ENCODE measurements at regions not wholly inside any gene's neighbourhood (a gene's known extent, or its start where the extent isn't known, plus 50 kb on each side); places are given as distances from the start of the nearest gene placed in this dataset.

GRCh38 chr1:222127096-222127495 lies 385.2 kb upstream of the DUSP10 start:
- no peak overlapping the region for H3K27ac ChIP-seq (ENCODE audit: low read length)
- intact Hi-C loops (cut with DNase I) = no loop called here
- H3K27me3 ChIP-seq (ENCODE audit: control insufficient read depth, insufficient read depth) = no peaks in the 10 kb centered on the region
- ATAC-seq (no peak), DNase-seq (no peak)
- no peaks in the 10 kb centered on the region for H3K4me1 ChIP-seq (ENCODE audit: control insufficient read depth, insufficient read depth, low read length)
- WGBS = 79% methylated on average over 2 of the region's 2 CpGs
- H3K4me3 ChIP-seq (ENCODE audit: low read length) = no peak overlapping the region
- no peaks in the 10 kb centered on the region for H3K9me3 ChIP-seq (ENCODE audit: control insufficient read depth, low read length)

GRCh38 chr1:222126052-222126451 lies 384.2 kb upstream of the DUSP10 start:
- intact Hi-C loops (cut with DNase I) = no loop called here
- WGBS = 75% methylated on average over 4 of the region's 4 CpGs
- Histone ChIP-seq H3K27ac (ENCODE audit: low read length) (no peak overlapping the region), H3K9me3 (ENCODE audit: control insufficient read depth, low read length) (no peaks in the 10 kb centered on the region), H3K4me3 (ENCODE audit: low read length) (no peak overlapping the region), H3K27me3 (ENCODE audit: control insufficient read depth, insufficient read depth) (no peaks in the 10 kb centered on the region), H3K4me1 (ENCODE audit: control insufficient read depth, insufficient read depth, low read length) (no peaks in the 10 kb centered on the region)
- ATAC-seq (no peak), DNase-seq (no peak)

GRCh38 chr1:222124602-222125001 lies 382.7 kb upstream of the DUSP10 start:
- Histone ChIP-seq H3K4me1 (ENCODE audit: control insufficient read depth, insufficient read depth, low read length) (no peaks in the 10 kb centered on the region), H3K4me3 (ENCODE audit: low read length) (no peak overlapping the region), H3K27ac (ENCODE audit: low read length) (no peak overlapping the region), H3K27me3 (ENCODE audit: control insufficient read depth, insufficient read depth) (no peaks in the 10 kb centered on the region), H3K9me3 (ENCODE audit: control insufficient read depth, low read length) (no peaks in the 10 kb centered on the region)
- no peak for ATAC-seq
- intact Hi-C loops (cut with DNase I) = no loop called here
- DNase-seq = no peak
- WGBS = 51% methylated on average over 1 of the region's 1 CpG

GRCh38 chr1:222123111-222123510 lies 381.2 kb upstream of the DUSP10 start:
- DNase-seq (no peak), ATAC-seq (no peak)
- no peaks in the 10 kb centered on the region for H3K27me3 ChIP-seq (ENCODE audit: control insufficient read depth, insufficient read depth)
- H3K4me1 ChIP-seq (ENCODE audit: control insufficient read depth, insufficient read depth, low read length) = no peaks in the 10 kb centered on the region
- intact Hi-C loops (cut with DNase I) = no loop called here
- H3K4me3 ChIP-seq (ENCODE audit: low read length) = no peak overlapping the region
- no peak overlapping the region for H3K27ac ChIP-seq (ENCODE audit: low read length)
- H3K9me3 ChIP-seq (ENCODE audit: control insufficient read depth, low read length) = no peaks in the 10 kb centered on the region
- 39% methylated on average over 2 of the region's 2 CpGs for WGBS

- no peak for ATAC-seq
Measured at GRCh38 chr1:222117809-222118208, 375.9 kb upstream of the DUSP10 start.

GRCh38 chr1:222114536-222115156 lies 372.8 kb upstream of the DUSP10 start:
- Histone ChIP-seq H3K9me3 (ENCODE audit: control insufficient read depth, low read length) (no peaks in the 10 kb centered on the region), H3K27me3 (ENCODE audit: control insufficient read depth, insufficient read depth) (no peaks in the 10 kb centered on the region), H3K4me1 (ENCODE audit: control insufficient read depth, insufficient read depth, low read length) (no peaks in the 10 kb centered on the region), H3K4me3 (ENCODE audit: low read length) (no peak overlapping the region), H3K27ac (ENCODE audit: low read length) (no peak overlapping the region)
- intact Hi-C loops (cut with DNase I) = loop anchor here in 1 of 4 donors (10.0 kb wide), 1 partner anchor 60 kb away; no protein-coding TSS in a partner anchor
- DNase-seq = no peak
- WGBS = 86% methylated on average over 3 of the region's 3 CpGs
- ATAC-seq = no peak

More at GRCh38 chr1:222117809-222118208, 375.9 kb upstream of the DUSP10 start:
- Histone ChIP-seq H3K4me1 (ENCODE audit: control insufficient read depth, insufficient read depth, low read length) (no peaks in the 10 kb centered on the region), H3K27me3 (ENCODE audit: control insufficient read depth, insufficient read depth) (no peaks in the 10 kb centered on the region), H3K27ac (ENCODE audit: low read length) (no peak overlapping the region), H3K9me3 (ENCODE audit: control insufficient read depth, low read length) (no peaks in the 10 kb centered on the region), H3K4me3 (ENCODE audit: low read length) (no peak overlapping the region)
- 72% methylated on average over 2 of the region's 2 CpGs for WGBS
- DNase-seq = no peak
- intact Hi-C loops (cut with DNase I) = loop anchor here in 1 of 4 donors (10.0 kb wide), 1 partner anchor 57 kb away; no protein-coding TSS in a partner anchor

GRCh38 chr1:222109836-222110235 lies 367.9 kb upstream of the DUSP10 start:
- no peak for DNase-seq
- H3K27me3 ChIP-seq (ENCODE audit: control insufficient read depth, insufficient read depth) = no peaks in the 10 kb centered on the region
- ATAC-seq = no peak
- WGBS = 82% methylated on average over 4 of the region's 4 CpGs
- no peak overlapping the region for H3K27ac ChIP-seq (ENCODE audit: low read length)
- intact Hi-C loops (cut with DNase I) = loop anchor here in 1 of 4 donors (10.0 kb wide), 1 partner anchor 65 kb away; no protein-coding TSS in a partner anchor
- H3K4me3 ChIP-seq (ENCODE audit: low read length) = no peak overlapping the region
- no peaks in the 10 kb centered on the region for H3K4me1 ChIP-seq (ENCODE audit: control insufficient read depth, insufficient read depth, low read length)
- H3K9me3 ChIP-seq (ENCODE audit: control insufficient read depth, low read length) = no peaks in the 10 kb centered on the region

- 60% methylated on average over 4 of the region's 4 CpGs for WGBS
- DNase-seq (no peak), ATAC-seq (peak in 1 of 2 donors; percentile 6)
- intact Hi-C loops (cut with DNase I) = no loop called here
- peaks cover 2% of the 10 kb centered on the region for H3K4me1 ChIP-seq (ENCODE audit: control insufficient read depth, insufficient read depth, low read length)
- H3K9me3 ChIP-seq (ENCODE audit: control insufficient read depth, low read length) = no peaks in the 10 kb centered on the region
- H3K4me3 ChIP-seq (ENCODE audit: low read length) = no peak overlapping the region
- no peaks in the 10 kb centered on the region for H3K27me3 ChIP-seq (ENCODE audit: control insufficient read depth, insufficient read depth)
- H3K27ac ChIP-seq (ENCODE audit: low read length) = no peak overlapping the region
Measured at GRCh38 chr1:222107975-222108374, 366.1 kb upstream of the DUSP10 start.

- intact Hi-C loops (cut with DNase I) = no loop called here
- peaks cover 2% of the 10 kb centered on the region for H3K4me1 ChIP-seq (ENCODE audit: control insufficient read depth, insufficient read depth, low read length)
- no peak overlapping the region for H3K4me3 ChIP-seq (ENCODE audit: low read length)
- WGBS = 70% methylated on average over 5 of the region's 5 CpGs
- no peak overlapping the region for H3K27ac ChIP-seq (ENCODE audit: low read length)
- no peaks in the 10 kb centered on the region for H3K9me3 ChIP-seq (ENCODE audit: control insufficient read depth, low read length)
- DNase-seq (no peak), ATAC-seq (peak in 1 of 2 donors; percentile 36)
- no peaks in the 10 kb centered on the region for H3K27me3 ChIP-seq (ENCODE audit: control insufficient read depth, insufficient read depth)
Measured at GRCh38 chr1:222107267-222107666, 365.4 kb upstream of the DUSP10 start.

GRCh38 chr1:222106377-222106776 lies 364.5 kb upstream of the DUSP10 start:
- peak; percentile 21 to 72 (median 64) for DNase-seq
- Histone ChIP-seq H3K27me3 (ENCODE audit: control insufficient read depth, insufficient read depth) (no peaks in the 10 kb centered on the region), H3K9me3 (ENCODE audit: control insufficient read depth, low read length) (no peaks in the 10 kb centered on the region), H3K4me3 (ENCODE audit: low read length) (no peak overlapping the region), H3K27ac (ENCODE audit: low read length) (no peak overlapping the region), H3K4me1 (ENCODE audit: control insufficient read depth, insufficient read depth, low read length) (peaks cover 2% of the 10 kb centered on the region)
- peak; percentile 28 to 71 for ATAC-seq
- intact Hi-C loops (cut with DNase I) = no loop called here
- whole genome bisulfite sequencing = 57% methylated on average over 5 of the region's 5 CpGs

GRCh38 chr1:222105861-222106260 lies 364.0 kb upstream of the DUSP10 start:
- 91% methylated on average over 4 of the region's 4 CpGs for WGBS
- no peaks in the 10 kb centered on the region for H3K27me3 ChIP-seq (ENCODE audit: control insufficient read depth, insufficient read depth)
- no peak overlapping the region for H3K27ac ChIP-seq (ENCODE audit: low read length)
- no peaks in the 10 kb centered on the region for H3K9me3 ChIP-seq (ENCODE audit: control insufficient read depth, low read length)
- ATAC-seq (no peak), DNase-seq (no peak)
- peaks cover 2% of the 10 kb centered on the region for H3K4me1 ChIP-seq (ENCODE audit: control insufficient read depth, insufficient read depth, low read length)
- no peak overlapping the region for H3K4me3 ChIP-seq (ENCODE audit: low read length)
- intact Hi-C loops (cut with DNase I) = no loop called here

GRCh38 chr1:222105393-222105737 lies 363.5 kb upstream of the DUSP10 start:
- Histone ChIP-seq H3K9me3 (ENCODE audit: control insufficient read depth, low read length) (no peaks in the 10 kb centered on the region), H3K27me3 (ENCODE audit: control insufficient read depth, insufficient read depth) (no peaks in the 10 kb centered on the region), H3K27ac (ENCODE audit: low read length) (no peak overlapping the region), H3K4me3 (ENCODE audit: low read length) (no peak overlapping the region), H3K4me1 (ENCODE audit: control insufficient read depth, insufficient read depth, low read length) (peaks cover 2% of the 10 kb centered on the region)
- WGBS = 91% methylated on average over 1 of the region's 1 CpG
- intact Hi-C loops (cut with DNase I) = no loop called here
- ATAC-seq (no peak), DNase-seq (no peak)
